Activated T-helper 17 cell treated with anti-CD3 and anti-CD28 coated beads, Interleukin-2, amount 50 U/mL, for 72 hours (primary cell): ENCODE measurements at regions not wholly inside any gene's neighbourhood (a gene's known extent, or its start where the extent isn't known, plus 50 kb on each side); places are given as distances from the start of the nearest gene placed in this dataset.

Experiments
- ATAC-seq: fragments of 150-1000 bp; cut with Tn5 transposase; replicated peaks from 2 replicates; pipeline ENCODE4 v1.10.0; 2021; ENCODE audit warnings: mild to moderate bottlenecking, moderate library complexity
- H3K27ac Mint-ChIP-seq: one replicate; pipeline ENCODE4 v1.8.0; 2022; ENCODE audit warnings: mixed read lengths
- H3K27me3 Mint-ChIP-seq: one replicate; pipeline ENCODE4 v1.8.0; 2022; ENCODE audit warnings: mixed read lengths
- H3K36me3 Mint-ChIP-seq: one replicate; pipeline ENCODE4 v1.8.0; 2022; ENCODE audit warnings: low read depth, mild to moderate bottlenecking, mixed read lengths
- H3K4me1 Mint-ChIP-seq: one replicate; pipeline ENCODE4 v1.8.0; 2022; ENCODE audit warnings: mixed read lengths
- H3K4me3 Mint-ChIP-seq: one replicate; pipeline ENCODE4 v1.8.0; 2022; ENCODE audit warnings: mild to moderate bottlenecking, mixed read lengths
- H3K9me3 Mint-ChIP-seq: one replicate; pipeline ENCODE4 v1.8.0; 2022; ENCODE audit warnings: mixed read lengths

GRCh38 chr1:209010475-209011230 is 572.9 kb upstream of the CAMK1G start:
- Mint-ChIP-seq H3K4me1 (no peaks in the 10 kb centered on the region), H3K9me3 (no peaks in the 10 kb centered on the region), H3K36me3 (no peaks in the 10 kb centered on the region), H3K27ac (no peak overlapping the region), H3K27me3 (peaks cover 3% of the 10 kb centered on the region), H3K4me3 (no peak overlapping the region)
- no peak for ATAC-seq

GRCh38 chr1:209012443-209013196 is 570.9 kb upstream of the CAMK1G start:
- no peaks in the 10 kb centered on the region for H3K4me1 Mint-ChIP-seq
- peaks cover 3% of the 10 kb centered on the region for H3K27me3 Mint-ChIP-seq
- H3K9me3 Mint-ChIP-seq = no peaks in the 10 kb centered on the region
- H3K36me3 Mint-ChIP-seq = no peaks in the 10 kb centered on the region
- no peak for ATAC-seq
- H3K27ac Mint-ChIP-seq = no peak overlapping the region
- no peak overlapping the region for H3K4me3 Mint-ChIP-seq

- Mint-ChIP-seq H3K36me3 (no peaks in the 10 kb centered on the region), H3K27ac (no peak overlapping the region), H3K4me1 (no peaks in the 10 kb centered on the region), H3K9me3 (no peaks in the 10 kb centered on the region), H3K27me3 (peaks cover 10% of the 10 kb centered on the region), H3K4me3 (no peak overlapping the region)
- ATAC-seq = no peak
Observed at GRCh38 chr1:209015092-209015491, 568.4 kb upstream of the CAMK1G start.

- no peaks in the 10 kb centered on the region for H3K9me3 Mint-ChIP-seq
- no peaks in the 10 kb centered on the region for H3K4me1 Mint-ChIP-seq
- H3K27me3 Mint-ChIP-seq = peaks cover 18% of the 10 kb centered on the region
- no peak overlapping the region for H3K4me3 Mint-ChIP-seq
- no peaks in the 10 kb centered on the region for H3K36me3 Mint-ChIP-seq
- no peak overlapping the region for H3K27ac Mint-ChIP-seq
- no peak for ATAC-seq
Observed at GRCh38 chr1:209021622-209022021, 561.9 kb upstream of the CAMK1G start.

- no peaks in the 10 kb centered on the region for H3K36me3 Mint-ChIP-seq
- H3K27ac Mint-ChIP-seq = no peak overlapping the region
- H3K9me3 Mint-ChIP-seq = no peaks in the 10 kb centered on the region
- peaks cover 18% of the 10 kb centered on the region for H3K27me3 Mint-ChIP-seq
- no peaks in the 10 kb centered on the region for H3K4me1 Mint-ChIP-seq
- no peak overlapping the region for H3K4me3 Mint-ChIP-seq
- ATAC-seq = no peak
Observed at GRCh38 chr1:209023790-209024189, 559.7 kb upstream of the CAMK1G start.

GRCh38 chr1:209029737-209030136 is 553.8 kb upstream of the CAMK1G start:
- no peak overlapping the region for H3K4me3 Mint-ChIP-seq
- no peak for ATAC-seq
- no peak overlapping the region for H3K27ac Mint-ChIP-seq
- H3K36me3 Mint-ChIP-seq = no peaks in the 10 kb centered on the region
- H3K27me3 Mint-ChIP-seq = peaks cover 20% of the 10 kb centered on the region
- H3K9me3 Mint-ChIP-seq = no peaks in the 10 kb centered on the region
- H3K4me1 Mint-ChIP-seq = no peaks in the 10 kb centered on the region

- H3K36me3 Mint-ChIP-seq = no peaks in the 10 kb centered on the region
- no peaks in the 10 kb centered on the region for H3K4me1 Mint-ChIP-seq
- no peak for ATAC-seq
- no peak overlapping the region for H3K27ac Mint-ChIP-seq
- H3K9me3 Mint-ChIP-seq = no peaks in the 10 kb centered on the region
- peaks cover 20% of the 10 kb centered on the region for H3K27me3 Mint-ChIP-seq
- H3K4me3 Mint-ChIP-seq = no peak overlapping the region
Observed at GRCh38 chr1:209030454-209031167, 552.9 kb upstream of the CAMK1G start.

GRCh38 chr1:209037064-209037463 is 546.5 kb upstream of the CAMK1G start:
- ATAC-seq = no peak
- Mint-ChIP-seq H3K27ac (no peak overlapping the region), H3K27me3 (peaks cover 5% of the 10 kb centered on the region), H3K36me3 (no peaks in the 10 kb centered on the region), H3K4me3 (no peak overlapping the region), H3K9me3 (no peaks in the 10 kb centered on the region), H3K4me1 (no peaks in the 10 kb centered on the region)

GRCh38 chr1:209038316-209038715 is 545.2 kb upstream of the CAMK1G start:
- H3K27me3 Mint-ChIP-seq = peaks cover 3% of the 10 kb centered on the region
- no peaks in the 10 kb centered on the region for H3K4me1 Mint-ChIP-seq
- no peaks in the 10 kb centered on the region for H3K9me3 Mint-ChIP-seq
- H3K27ac Mint-ChIP-seq = no peak overlapping the region
- no peak for ATAC-seq
- H3K4me3 Mint-ChIP-seq = no peak overlapping the region
- H3K36me3 Mint-ChIP-seq = no peaks in the 10 kb centered on the region

GRCh38 chr1:209038735-209039134 is 544.8 kb upstream of the CAMK1G start:
- Mint-ChIP-seq H3K27ac (no peak overlapping the region), H3K4me1 (no peaks in the 10 kb centered on the region), H3K9me3 (no peaks in the 10 kb centered on the region), H3K4me3 (no peak overlapping the region), H3K27me3 (peaks cover 4% of the 10 kb centered on the region), H3K36me3 (no peaks in the 10 kb centered on the region)
- no peak for ATAC-seq

GRCh38 chr1:209040351-209040750 is 543.2 kb upstream of the CAMK1G start:
- no peaks in the 10 kb centered on the region for H3K36me3 Mint-ChIP-seq

GRCh38 chr1:209041927-209042326 is 541.6 kb upstream of the CAMK1G start:
- H3K9me3 Mint-ChIP-seq = no peaks in the 10 kb centered on the region
- H3K27me3 Mint-ChIP-seq = peaks cover 18% of the 10 kb centered on the region
- no peaks in the 10 kb centered on the region for H3K4me1 Mint-ChIP-seq
- no peak for ATAC-seq
- H3K36me3 Mint-ChIP-seq = no peaks in the 10 kb centered on the region
- H3K4me3 Mint-ChIP-seq = no peak overlapping the region
- no peak overlapping the region for H3K27ac Mint-ChIP-seq

More at GRCh38 chr1:209040351-209040750, 543.2 kb upstream of the CAMK1G start:
- no peaks in the 10 kb centered on the region for H3K9me3 Mint-ChIP-seq
- no peaks in the 10 kb centered on the region for H3K4me1 Mint-ChIP-seq
- no peak for ATAC-seq
- H3K4me3 Mint-ChIP-seq = no peak overlapping the region
- no peak overlapping the region for H3K27ac Mint-ChIP-seq
- H3K27me3 Mint-ChIP-seq = peaks cover 18% of the 10 kb centered on the region

GRCh38 chr1:209042413-209042812 is 541.1 kb upstream of the CAMK1G start:
- H3K4me1 Mint-ChIP-seq = no peaks in the 10 kb centered on the region
- peaks cover 18% of the 10 kb centered on the region for H3K27me3 Mint-ChIP-seq

GRCh38 chr1:209045331-209046057 is 538.0 kb upstream of the CAMK1G start:
- no peak overlapping the region for H3K27ac Mint-ChIP-seq

More at GRCh38 chr1:209042413-209042812, 541.1 kb upstream of the CAMK1G start:
- no peaks in the 10 kb centered on the region for H3K36me3 Mint-ChIP-seq
- no peaks in the 10 kb centered on the region for H3K9me3 Mint-ChIP-seq
- no peak for ATAC-seq
- H3K27ac Mint-ChIP-seq = no peak overlapping the region
- no peak overlapping the region for H3K4me3 Mint-ChIP-seq

More at GRCh38 chr1:209045331-209046057, 538.0 kb upstream of the CAMK1G start:
- ATAC-seq = no peak
- H3K9me3 Mint-ChIP-seq = no peaks in the 10 kb centered on the region
- H3K4me1 Mint-ChIP-seq = no peaks in the 10 kb centered on the region
- H3K4me3 Mint-ChIP-seq = no peak overlapping the region
- peaks cover 27% of the 10 kb centered on the region for H3K27me3 Mint-ChIP-seq
- no peaks in the 10 kb centered on the region for H3K36me3 Mint-ChIP-seq
